ENCODE measurements at regions not wholly inside any gene's neighbourhood (a gene's known extent, or its start where the extent isn't known, plus 50 kb on each side); places are given as distances from the start of the nearest gene placed in this dataset.

- Histone ChIP-seq H3K36me3 (ENCODE audit: insufficient read depth, low read length) (no peaks in the 10 kb centered on the region), H3K27ac (ENCODE audit: low read depth, low read length, poor library complexity, severe bottlenecking) (no peak overlapping the region), H3K4me2 (ENCODE audit: low read length) (no peak overlapping the region), H3K9me3 (ENCODE audit: low read length) (no peaks in the 10 kb centered on the region), H3K4me1 (ENCODE audit: insufficient read depth, low read length, severe bottlenecking) (no peaks in the 10 kb centered on the region), H4K20me1 (ENCODE audit: insufficient read depth, low read length) (no peaks in the 10 kb centered on the region), H3F3A (ENCODE audit: insufficient read depth, low read length) (no peaks in the 10 kb centered on the region), H3K9ac (ENCODE audit: low read length) (no peak overlapping the region), H3K79me2 (ENCODE audit: insufficient read depth, low read length) (no peaks in the 10 kb centered on the region), H3K4me3 (ENCODE audit: low read depth, low read length, poor library complexity, severe bottlenecking) (no peak overlapping the region), H2AFZ (ENCODE audit: low read length) (no peak overlapping the region), H3K27me3 (ENCODE audit: insufficient read depth, low read length) (no peaks in the 10 kb centered on the region), H3K9me2 (ENCODE audit: low read depth, low read length) (no peaks in the 10 kb centered on the region)
- no peak for TF ChIP-seq CTCF (IDR thresholded peaks at IDR 0.05; ENCODE audit: low read length)
- no peak for TF ChIP-seq EZH2 (IDR thresholded peaks at IDR 0.05; ENCODE audit: borderline replicate concordance, low read length)
These were observed 226.8 kb downstream of the CHD9NB start for GRCh38 chr16:52825892-52826291.

- H3K36me3 ChIP-seq (ENCODE audit: insufficient read depth, low read length) = no peaks in the 10 kb centered on the region
- H3K27ac ChIP-seq (ENCODE audit: low read depth, low read length, poor library complexity, severe bottlenecking) = no peak overlapping the region
- no peaks in the 10 kb centered on the region for H3K27me3 ChIP-seq (ENCODE audit: insufficient read depth, low read length)
- H2AFZ ChIP-seq (ENCODE audit: low read length) = no peak overlapping the region
- no peaks in the 10 kb centered on the region for H3K4me1 ChIP-seq (ENCODE audit: insufficient read depth, low read length, severe bottlenecking)
- no peaks in the 10 kb centered on the region for H3K9me3 ChIP-seq (ENCODE audit: low read length)
- H3K9me2 ChIP-seq (ENCODE audit: low read depth, low read length) = no peaks in the 10 kb centered on the region
- H3K4me2 ChIP-seq (ENCODE audit: low read length) = no peak overlapping the region
- TF ChIP-seq EZH2 (IDR thresholded peaks at IDR 0.05; ENCODE audit: borderline replicate concordance, low read length) = no peak
- no peak for TF ChIP-seq CTCF (IDR thresholded peaks at IDR 0.05; ENCODE audit: low read length)
- H3K4me3 ChIP-seq (ENCODE audit: low read depth, low read length, poor library complexity, severe bottlenecking) = no peak overlapping the region
- no peaks in the 10 kb centered on the region for H4K20me1 ChIP-seq (ENCODE audit: insufficient read depth, low read length)
- no peak overlapping the region for H3K9ac ChIP-seq (ENCODE audit: low read length)
- no peaks in the 10 kb centered on the region for H3F3A ChIP-seq (ENCODE audit: insufficient read depth, low read length)
- no peaks in the 10 kb centered on the region for H3K79me2 ChIP-seq (ENCODE audit: insufficient read depth, low read length)
These were observed 232.9 kb downstream of the CHD9NB start for GRCh38 chr16:52819808-52820207.

DNA sequence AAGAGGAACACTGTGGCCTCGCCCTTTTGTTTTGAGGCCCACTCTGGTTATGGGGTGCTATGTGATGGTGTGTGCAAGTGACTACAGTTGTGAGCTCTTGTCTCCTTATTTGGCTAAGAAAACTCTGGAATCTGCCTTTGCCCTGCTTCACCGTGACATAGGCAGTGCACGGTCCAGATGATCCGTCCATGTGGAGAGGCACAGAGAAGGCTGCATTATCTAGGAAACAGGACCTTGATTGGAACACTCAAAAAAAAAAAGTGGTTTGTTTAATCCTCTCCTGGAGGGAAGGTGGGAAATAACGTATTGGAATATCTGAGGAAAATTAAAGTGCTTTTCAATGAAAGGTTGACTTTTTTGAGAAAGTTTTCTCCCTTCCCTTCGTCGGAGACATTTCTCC, 233.3 kb downstream of the CHD9NB start:
- no peak overlapping the region for H3K27ac ChIP-seq (ENCODE audit: low read depth, low read length, poor library complexity, severe bottlenecking)
- H3F3A ChIP-seq (ENCODE audit: insufficient read depth, low read length) = no peaks in the 10 kb centered on the region
- H3K36me3 ChIP-seq (ENCODE audit: insufficient read depth, low read length) = no peaks in the 10 kb centered on the region
- no peaks in the 10 kb centered on the region for H3K79me2 ChIP-seq (ENCODE audit: insufficient read depth, low read length)
- H2AFZ ChIP-seq (ENCODE audit: low read length) = no peak overlapping the region
- H4K20me1 ChIP-seq (ENCODE audit: insufficient read depth, low read length) = no peaks in the 10 kb centered on the region
- H3K4me1 ChIP-seq (ENCODE audit: insufficient read depth, low read length, severe bottlenecking) = no peaks in the 10 kb centered on the region
- no peak for TF ChIP-seq CTCF (IDR thresholded peaks at IDR 0.05; ENCODE audit: low read length)
- no peak for TF ChIP-seq EZH2 (IDR thresholded peaks at IDR 0.05; ENCODE audit: borderline replicate concordance, low read length)
- H3K27me3 ChIP-seq (ENCODE audit: insufficient read depth, low read length) = no peaks in the 10 kb centered on the region
- no peak overlapping the region for H3K4me3 ChIP-seq (ENCODE audit: low read depth, low read length, poor library complexity, severe bottlenecking)
- H3K9me3 ChIP-seq (ENCODE audit: low read length) = no peaks in the 10 kb centered on the region
- no peak overlapping the region for H3K4me2 ChIP-seq (ENCODE audit: low read length)
- no peak overlapping the region for H3K9ac ChIP-seq (ENCODE audit: low read length)
- no peaks in the 10 kb centered on the region for H3K9me2 ChIP-seq (ENCODE audit: low read depth, low read length)

Measured in OCI-LY1 (cell line).